Pons (tissue), 1 donor: ENCODE measurements at regions not wholly inside any gene's neighbourhood (a gene's known extent, or its start where the extent isn't known, plus 50 kb on each side); places are given as distances from the start of the nearest gene placed in this dataset.
"Not testable (repeated sequence)": the region's sequence is repeated elsewhere in the genome, so short reads cannot be mapped to it uniquely, and the experiment has no call there.

Experiments used
- DNase-seq: peaks from one replicate; pipeline ENCODE4 v3.0.0-alpha.2; 2016; ENCODE audit warnings: low spot score

DNA sequence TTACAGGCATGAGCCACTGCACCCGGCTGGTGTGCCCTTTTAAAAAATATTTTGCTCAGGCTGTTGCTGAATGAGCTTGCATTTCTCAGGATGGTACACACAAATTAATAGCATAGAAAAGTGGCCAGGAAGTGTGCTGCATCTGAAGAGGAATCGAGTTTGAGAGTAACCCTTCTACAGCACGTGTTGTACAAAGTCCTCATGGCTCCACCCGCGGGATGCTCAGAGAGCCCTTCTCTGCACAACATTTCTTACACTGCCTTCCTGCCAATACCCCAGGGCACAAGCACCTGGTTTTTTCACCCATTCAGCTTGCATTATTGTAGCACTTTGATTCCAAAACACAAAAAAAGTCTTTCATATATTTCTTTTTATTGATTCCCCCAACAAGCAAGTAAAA lies 90.1 kb upstream of the NEDD4L start:
- no peak for DNase-seq

DNA sequence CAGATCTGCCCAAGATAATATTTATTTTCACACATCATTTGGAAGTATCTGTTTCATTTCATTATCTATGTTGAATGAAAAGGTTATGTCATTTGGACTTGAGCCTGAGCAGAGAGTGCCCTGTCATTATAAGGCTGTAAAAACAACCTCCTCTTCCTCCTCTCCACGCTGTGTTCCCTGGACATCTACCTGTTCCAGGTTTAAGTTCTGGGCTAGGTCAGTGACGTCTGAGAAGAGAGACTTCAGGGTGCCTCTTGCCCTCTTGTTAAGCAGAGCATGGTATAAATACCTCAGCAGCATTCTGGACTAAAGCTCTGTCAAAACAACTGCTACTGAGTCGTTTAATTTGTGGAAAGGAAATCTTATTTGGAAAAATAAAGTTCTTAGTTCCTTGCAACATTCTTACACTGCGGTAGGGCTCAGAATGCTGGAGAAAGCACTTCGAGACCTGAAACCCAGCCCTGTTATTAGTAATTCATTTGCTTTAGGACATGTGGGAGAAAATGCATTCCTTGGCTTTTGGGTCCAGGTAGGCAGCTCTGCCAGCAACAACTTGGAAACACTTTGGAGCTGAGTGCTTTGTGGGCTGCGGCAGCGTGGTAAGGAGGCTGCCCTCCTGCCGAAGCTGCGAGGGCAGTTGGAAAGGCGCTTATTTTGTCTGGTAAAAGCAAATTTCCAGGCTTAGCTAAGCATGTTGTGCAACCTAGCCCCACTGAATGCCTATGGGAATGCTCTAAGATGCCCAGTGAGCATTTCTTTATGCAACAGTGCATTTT lies 91.8 kb upstream of the NEDD4L start:
- DNase-seq = no peak

DNA sequence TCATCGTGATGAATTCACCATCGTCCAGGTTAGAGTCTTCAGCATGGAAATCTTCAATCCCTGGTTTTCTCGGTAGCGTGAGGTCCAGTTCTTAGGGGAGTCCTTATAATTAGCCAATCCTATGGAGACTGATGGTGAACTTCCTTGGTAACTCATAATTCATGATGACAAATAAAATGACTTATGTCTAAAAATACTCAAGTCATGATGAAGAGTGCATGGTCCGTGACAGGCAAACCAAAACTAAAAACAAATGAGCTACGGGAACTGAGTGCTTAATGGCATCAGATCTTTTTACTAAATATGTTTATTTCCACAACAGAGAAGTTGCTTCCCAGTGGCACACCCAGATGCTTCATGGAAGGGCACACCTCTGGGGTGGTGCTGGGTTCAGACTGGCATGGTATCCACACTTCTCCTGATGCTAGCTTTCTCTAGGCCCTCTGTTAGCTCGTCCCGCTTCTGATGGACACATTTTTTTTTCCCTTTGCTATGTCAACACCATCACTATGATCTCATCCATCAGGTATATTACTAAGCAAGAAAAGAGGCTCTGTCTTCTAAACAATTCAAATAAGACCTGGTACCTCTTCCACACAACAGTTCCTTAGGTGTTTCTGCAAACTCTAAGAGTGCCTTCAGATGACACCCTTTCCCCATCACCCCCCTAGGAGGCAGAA lies 92.8 kb upstream of the NEDD4L start:
- DNase-seq = no peak

DNA sequence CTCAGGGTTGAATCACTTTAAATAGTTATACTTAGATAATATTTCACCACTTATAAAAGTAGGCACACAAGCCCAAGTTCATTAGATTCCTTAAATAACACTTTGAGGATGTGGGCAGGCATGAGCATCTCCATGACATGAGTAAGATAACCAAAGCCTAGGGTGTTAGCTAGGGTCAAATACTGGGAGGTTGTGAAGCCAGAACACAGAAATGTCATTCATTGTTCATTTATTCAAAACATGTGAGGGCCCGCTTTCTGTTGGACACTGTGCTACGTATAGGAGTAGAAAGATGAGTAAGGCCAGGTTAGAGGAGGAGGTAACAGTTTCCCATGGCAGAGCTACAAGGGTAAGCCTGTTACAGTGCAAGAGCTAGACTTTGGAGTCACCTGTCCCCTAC lies 93.5 kb upstream of the NEDD4L start:
- DNase-seq = no peak

DNA sequence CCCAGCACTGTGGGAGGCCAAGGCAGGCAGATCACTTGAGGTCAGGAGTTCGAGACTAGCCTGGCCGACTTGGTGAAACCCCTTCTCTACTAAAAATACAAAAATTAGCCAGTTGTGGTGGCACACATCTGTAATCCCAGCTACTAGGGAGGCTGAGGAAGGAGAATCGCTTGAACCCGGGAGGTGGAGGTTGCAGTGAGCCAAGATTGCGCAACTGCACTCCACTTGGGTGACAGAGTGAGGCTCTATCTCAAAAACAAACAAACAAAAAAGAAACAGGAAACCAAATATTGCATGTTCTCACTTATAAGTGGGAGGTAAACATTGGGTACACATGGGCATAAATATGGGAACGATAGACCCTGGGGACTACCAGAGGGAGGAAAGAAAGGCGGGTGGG lies 94.7 kb upstream of the NEDD4L start:
- DNase-seq = not testable (repeated sequence)

DNA sequence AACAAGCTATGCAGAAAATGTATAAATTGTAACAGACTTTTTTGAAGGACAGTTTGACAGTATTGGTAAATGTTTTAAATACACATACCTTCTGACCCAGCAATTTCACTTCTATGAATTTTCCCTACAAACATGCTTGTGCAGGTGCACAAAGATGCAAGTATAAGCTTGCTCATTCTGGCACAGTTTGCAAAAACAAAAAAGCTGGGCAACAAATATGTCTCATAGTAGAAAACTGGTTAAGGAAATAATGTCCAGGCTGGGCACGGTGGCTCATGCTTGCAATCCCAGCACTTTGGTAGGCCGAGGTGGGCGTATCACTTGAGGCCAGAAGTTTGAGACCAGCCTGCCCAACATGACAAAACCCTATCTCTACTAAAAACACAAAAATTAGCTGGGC lies 96.9 kb upstream of the NEDD4L start:
- no peak for DNase-seq

DNA sequence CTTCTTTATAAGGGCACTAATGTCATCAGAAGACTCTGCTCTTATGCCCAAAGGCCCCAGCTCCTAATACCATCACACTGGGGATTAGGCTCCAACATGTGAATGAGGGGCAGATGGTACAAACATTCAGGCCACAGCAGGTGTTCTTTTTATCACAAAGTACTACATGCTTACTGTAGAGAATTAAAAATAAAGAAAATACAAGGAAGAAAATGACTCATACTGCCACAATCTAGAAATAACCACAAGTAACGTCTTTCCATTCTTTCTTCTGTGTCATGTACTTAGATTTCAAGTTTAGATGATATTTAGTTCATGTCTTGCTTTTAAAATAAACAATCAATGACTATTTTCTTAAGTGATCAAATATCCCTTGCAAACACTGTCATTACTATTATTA lies 100.3 kb upstream of the NEDD4L start:
- no peak for DNase-seq

DNA sequence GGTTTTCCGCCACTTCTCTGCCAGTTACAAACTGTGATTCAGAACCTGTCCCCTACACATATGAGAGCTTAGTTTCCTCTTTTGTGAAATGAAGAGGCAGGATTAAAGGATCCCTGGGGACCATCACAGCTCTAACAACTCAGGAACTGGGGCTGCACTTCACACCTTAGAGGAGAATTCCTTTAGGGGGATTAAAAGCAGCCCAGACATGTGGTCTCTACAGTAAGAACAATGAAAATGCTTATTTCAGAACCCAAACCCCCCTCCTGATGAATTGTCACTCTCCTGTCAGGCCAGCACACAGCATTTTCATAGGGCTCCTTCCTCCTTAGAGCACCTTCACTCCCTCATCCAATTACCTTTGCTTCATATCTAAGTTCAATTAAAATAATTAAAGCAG lies 101.5 kb upstream of the NEDD4L start:
- no peak for DNase-seq

DNA sequence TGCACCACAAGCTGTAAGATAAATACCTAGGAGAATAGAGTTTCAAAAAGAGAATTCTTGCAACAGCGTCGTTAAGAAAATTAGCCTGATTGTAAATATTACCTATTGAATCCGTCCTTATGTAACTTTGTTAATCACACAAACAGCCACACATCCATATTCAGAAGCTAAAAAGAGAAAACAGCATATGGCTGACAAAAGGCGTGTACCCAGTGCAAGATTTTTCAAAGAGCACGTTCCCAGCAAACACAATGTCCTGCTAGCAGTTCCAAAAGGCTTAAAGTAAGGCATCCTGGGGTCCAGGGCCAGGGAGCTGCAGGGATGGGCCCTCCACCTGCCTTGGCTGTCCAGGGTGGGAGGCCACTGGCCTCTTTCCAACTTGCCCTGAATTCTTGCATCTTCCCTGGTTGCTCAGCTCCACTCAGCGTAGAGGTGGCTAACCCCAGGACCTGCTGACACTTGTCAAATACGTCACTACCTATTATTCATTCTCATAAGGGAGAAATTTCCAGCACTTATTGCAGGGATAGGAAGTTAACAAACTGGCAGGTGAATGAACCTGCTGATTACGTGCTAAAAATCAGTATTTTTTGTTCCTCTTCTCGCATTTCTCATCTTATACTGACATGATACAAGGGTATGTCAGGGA lies 102.1 kb upstream of the NEDD4L start:
- no peak for DNase-seq

DNA sequence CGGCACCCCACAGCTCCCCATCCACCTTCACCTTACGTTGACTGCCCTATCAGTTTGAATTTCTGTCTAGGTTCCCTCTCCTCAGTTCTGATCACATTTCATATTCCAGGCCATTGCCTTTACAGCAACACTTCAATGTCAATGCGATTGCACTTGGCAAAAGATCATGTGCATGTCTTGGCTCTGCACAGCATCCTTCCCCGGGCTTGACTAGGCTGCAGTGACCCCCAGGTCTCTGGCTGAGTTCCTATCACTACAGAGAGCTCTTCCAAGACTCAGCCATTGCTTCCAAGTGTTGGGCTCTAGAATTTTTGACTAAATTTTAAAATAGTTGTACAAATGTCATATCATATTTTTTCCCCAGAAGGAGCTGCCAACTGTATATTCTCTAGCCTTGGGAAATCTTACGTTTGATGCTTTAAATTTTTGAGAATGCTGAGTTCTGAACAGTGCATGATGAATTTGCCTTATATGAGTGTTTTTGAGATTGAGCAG lies 103.8 kb upstream of the NEDD4L start:
- no peak for DNase-seq

DNA sequence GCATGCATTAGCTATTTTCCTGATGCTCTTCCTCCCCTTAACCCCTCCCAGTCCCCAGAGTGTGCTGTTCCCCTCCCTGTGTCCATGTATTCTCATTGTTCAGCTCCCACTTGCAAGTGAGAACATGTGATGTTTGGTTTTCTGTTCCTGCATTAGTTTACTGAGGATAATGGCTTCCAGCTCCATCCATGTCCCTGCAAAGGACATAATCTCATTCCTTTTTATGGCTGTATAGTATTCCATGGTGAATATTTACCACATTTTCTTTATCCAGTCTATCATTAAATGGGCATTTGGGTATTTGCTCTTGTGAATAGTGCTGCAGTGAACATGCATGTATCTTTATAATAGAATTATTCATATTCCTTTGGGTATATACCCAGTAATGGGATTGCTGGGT lies 109.7 kb upstream of the NEDD4L start:
- not testable (repeated sequence) for DNase-seq

DNA sequence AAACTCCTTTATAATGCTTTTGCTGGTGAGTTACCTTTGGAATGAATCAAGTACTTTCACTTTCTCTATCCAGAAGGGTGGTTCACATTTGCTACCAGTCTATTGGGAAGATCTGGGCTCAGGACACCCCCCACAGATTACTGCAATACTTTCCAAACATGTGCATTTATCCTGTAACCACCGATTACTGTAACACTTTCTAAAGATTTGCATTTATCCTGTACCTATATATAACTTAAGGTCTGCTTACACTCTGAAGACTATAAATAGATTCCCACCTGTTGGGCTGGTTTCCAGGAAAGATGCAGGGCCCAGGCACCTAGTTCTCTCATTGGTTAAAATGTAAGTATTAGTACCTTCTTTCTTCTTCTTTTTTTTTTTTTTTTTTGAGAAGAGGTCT lies 113.0 kb upstream of the NEDD4L start:
- no peak for DNase-seq

DNA sequence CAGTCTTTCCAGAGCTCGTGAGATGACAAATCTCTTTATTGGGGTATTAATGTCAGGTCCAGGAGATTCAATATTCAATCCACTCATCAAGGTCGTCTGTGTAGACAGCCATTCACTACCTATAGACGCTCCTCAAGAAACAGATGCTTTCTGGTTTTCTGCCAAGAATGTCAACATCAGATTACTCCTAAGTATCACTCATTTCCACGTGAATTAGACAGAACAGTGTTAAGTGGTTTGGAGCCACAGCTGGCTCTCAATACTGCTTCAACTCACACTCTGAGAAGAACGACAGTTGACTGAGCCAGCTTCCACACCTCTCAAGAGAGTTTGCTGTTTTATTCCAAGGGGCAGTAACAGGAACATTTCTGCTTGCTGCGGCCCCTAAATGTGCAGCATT lies 113.5 kb upstream of the NEDD4L start:
- no peak for DNase-seq

DNA sequence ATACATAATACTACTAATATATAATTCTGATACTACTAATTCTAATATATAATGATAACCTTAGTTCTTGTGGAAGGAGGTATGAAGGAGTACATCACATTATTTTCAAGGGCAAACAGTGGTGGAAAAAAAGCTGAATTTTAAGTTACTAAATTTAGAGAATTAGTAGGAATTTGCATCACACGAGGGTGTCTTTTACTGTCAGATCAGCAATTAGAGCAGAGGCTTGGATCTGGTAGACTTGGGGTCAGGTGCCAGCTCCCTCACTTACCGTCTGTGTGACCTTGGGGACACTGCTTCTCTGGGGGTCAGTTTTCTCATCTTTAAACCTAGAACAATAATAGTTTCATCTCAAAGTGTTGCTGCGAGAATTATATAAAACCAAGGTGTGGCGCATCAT lies 114.1 kb upstream of the NEDD4L start:
- DNase-seq = no peak

DNA sequence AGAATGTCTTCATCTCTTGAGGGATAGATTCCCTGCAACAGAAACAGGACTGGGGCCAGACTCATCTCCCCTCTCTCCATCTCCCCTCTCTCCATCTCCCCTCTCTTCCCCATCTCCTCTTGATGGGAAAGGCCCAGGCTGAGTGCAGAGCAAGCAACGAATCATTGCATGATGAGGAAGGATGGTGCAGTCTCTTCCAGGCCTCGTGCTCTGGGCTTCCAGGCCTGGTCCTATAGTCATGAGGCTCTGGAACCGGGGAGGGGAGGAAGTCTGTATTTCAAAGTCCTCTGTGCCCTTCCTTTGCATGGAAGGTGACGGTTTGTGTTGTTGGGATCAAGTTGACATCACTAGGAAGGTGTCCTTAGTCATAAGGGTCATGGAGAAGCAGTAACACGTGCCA lies 115.6 kb upstream of the NEDD4L start:
- no peak for DNase-seq

DNA sequence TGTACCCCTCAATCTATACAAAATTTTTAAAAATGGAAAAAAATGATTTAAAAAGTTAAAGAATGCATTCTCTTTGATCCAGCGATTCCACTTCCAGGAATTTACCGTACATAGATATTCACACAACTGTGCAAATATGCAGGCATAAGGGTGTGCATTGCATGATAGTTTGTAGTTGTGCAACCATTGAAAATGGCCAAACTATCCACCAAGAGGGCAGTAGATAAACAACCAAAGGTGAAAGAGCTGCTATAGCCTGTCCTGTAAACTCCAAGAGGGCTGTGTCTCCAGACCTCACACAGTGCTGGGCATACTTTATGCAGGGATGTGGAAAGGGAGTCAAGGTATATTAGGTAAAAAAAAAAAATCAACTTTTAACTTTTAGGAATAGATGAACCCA lies 116.5 kb upstream of the NEDD4L start:
- DNase-seq = no peak

DNA sequence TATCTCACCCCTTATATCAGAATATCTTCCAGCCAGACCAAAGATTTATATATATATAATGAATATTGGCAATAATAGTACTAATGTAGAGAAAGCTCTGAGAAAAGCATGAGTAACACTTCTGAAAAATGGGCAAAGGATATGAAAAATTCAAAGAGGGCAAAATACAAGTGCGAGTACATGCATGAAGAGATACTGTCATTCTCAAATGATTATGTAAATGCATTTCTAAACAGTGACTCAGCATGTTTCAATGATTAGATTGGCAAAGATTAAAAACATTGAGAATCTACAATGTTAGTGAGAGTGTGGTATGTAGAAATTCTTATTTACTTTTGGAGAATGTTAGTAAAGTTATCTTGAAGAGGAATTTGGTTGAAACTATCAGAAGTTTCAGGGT lies 118.3 kb upstream of the NEDD4L start:
- DNase-seq = no peak

DNA sequence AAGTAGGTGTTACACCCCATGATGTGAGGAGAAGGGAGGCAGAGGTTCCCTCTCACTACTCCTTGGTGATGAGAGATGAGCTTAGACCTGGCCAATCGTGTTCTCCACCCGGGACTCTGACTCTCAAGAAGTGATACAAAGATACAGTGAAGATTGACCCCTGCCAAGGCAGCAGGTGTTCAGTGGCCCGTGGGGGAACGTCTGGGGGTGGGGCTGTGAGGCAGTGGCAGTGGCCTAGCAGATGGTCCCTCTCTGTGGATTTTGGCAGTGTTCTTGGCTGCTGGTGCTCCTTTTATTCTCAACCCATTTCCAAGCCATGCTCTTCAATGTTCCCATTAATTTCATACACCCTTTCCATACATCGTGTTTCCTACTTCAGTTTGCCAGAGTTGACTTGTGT lies 120.4 kb upstream of the NEDD4L start:
- no peak for DNase-seq

DNA sequence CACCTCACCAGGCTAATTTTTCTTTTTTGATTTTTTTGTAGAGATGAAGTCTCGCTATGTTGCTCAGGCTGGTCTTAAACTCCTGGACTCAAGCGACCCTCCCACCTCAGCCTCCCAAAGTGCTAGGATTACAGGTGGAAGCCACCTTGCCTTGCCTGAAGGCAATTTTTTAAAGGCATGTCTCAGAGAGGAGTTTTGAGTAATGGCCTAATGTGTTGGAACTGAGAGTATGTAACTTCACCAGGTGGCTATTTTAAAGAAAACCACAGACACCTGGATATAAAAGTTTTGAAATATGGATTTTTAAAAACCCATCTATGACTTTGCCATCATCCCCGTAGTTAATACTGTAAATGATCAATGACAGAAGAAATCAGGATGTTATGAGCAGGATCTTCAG lies 119.8 kb upstream of the ATP8B1 start:
- DNase-seq = no peak

DNA sequence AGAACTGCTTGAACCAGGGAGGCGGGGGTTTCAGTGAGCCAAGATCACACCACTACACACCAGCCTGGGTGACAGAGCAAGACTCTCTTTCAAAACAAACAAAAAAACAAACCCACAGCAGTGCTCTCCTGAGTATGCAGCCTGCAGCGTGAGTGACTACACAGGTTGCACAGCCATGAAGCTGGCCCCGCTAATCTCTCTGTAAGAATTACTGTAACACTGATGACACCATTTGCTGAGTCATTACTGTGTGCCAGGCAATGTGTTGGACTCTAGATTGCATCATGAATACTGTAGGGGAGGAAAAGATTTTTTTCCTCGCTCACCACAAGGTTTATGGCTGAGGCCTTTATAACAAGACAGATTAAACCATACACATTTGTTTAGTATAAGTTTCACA lies 118.6 kb upstream of the ATP8B1 start:
- no peak for DNase-seq

DNA sequence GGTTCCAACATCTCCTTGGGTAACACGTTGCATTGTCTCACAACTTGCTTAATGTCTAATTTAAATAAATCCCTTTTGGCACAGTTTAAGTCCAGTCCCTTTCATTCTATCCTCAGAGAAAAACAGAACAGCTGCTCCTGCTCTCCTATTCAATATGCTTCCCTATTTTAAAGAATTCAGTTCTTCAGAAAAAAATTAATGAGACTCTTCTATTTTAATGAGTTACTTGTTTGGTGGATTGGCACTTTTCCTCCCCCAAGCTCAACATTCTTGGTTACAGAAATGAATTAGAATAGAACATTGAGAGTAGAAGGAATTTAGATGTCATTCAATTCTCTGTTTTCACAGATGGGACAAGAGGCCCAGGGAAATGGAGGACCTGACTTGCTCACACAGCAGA lies 116.9 kb upstream of the ATP8B1 start:
- DNase-seq = no peak

DNA sequence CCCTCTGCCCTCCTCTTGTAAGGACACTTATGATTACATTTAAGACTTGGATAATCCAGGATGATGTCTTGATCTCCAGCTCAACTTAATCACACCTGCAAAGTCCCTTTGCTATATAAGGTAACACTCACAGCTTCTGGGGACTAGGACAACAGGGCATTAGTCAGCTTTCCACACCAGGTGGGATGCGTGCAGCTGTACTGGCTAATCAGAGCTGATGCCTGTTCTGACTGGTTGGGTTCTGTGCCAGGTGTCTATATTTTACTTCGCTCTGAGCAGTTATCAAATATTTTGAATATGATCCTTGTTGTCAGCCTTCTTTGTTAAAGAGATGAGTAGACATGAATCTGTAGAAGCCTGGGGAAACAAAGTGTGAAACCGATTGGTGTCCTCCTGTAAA lies 115.5 kb upstream of the ATP8B1 start:
- DNase-seq = no peak

DNA sequence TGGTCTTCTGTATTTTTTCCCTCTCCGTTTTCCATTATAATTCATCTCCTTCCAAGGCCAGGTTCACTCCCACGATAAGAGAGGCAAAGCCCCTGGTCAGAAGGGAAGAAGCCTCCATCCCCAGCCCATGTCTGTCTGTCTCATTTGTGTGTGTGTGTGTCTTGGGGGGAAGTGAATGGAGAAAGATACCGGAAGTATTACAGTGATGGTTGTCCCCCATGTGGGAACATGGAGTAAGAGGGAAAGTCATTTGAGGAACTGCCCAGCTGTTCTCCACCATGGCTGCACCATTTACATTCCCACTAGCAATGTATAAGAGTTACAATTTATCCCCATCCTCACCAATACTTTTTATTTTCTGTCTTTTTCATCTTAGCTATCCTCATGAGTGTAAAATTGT lies 113.6 kb upstream of the ATP8B1 start:
- peak; percentile 26 for DNase-seq
